ENCODE measurements at regions not wholly inside any gene's neighbourhood (a gene's known extent, or its start where the extent isn't known, plus 50 kb on each side); places are given as distances from the start of the nearest gene placed in this dataset.

DNA sequence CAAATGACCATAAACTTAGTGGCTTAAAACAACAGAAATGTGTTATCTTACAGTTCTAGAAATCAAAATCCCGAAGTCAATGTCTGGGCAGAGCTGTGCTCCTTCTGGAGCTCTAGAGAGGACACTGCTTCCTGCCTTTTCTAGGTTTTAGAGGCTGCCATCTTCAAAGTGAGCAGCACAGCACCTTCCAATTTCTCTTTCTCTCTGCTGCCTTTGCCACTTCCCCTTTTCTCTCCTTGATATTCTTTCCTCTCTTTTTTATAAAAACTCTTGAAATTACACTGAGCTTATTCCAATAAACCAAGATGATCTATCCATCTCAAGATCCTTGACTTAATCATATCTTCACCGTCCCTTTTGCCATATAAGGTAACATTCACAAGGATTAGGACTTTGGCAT lies 616.9 kb downstream of the PLPP3 start:
- TF ChIP-seq, protein P1, sequence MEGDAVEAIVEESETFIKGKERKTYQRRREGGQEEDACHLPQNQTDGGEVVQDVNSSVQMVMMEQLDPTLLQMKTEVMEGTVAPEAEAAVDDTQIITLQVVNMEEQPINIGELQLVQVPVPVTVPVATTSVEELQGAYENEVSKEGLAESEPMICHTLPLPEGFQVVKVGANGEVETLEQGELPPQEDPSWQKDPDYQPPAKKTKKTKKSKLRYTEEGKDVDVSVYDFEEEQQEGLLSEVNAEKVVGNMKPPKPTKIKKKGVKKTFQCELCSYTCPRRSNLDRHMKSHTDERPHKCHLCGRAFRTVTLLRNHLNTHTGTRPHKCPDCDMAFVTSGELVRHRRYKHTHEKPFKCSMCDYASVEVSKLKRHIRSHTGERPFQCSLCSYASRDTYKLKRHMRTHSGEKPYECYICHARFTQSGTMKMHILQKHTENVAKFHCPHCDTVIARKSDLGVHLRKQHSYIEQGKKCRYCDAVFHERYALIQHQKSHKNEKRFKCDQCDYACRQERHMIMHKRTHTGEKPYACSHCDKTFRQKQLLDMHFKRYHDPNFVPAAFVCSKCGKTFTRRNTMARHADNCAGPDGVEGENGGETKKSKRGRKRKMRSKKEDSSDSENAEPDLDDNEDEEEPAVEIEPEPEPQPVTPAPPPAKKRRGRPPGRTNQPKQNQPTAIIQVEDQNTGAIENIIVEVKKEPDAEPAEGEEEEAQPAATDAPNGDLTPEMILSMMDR (IDR thresholded peaks at IDR 0.05; ENCODE audit: insufficient read depth, low read length) = no peak
- TF ChIP-seq, protein P2, sequence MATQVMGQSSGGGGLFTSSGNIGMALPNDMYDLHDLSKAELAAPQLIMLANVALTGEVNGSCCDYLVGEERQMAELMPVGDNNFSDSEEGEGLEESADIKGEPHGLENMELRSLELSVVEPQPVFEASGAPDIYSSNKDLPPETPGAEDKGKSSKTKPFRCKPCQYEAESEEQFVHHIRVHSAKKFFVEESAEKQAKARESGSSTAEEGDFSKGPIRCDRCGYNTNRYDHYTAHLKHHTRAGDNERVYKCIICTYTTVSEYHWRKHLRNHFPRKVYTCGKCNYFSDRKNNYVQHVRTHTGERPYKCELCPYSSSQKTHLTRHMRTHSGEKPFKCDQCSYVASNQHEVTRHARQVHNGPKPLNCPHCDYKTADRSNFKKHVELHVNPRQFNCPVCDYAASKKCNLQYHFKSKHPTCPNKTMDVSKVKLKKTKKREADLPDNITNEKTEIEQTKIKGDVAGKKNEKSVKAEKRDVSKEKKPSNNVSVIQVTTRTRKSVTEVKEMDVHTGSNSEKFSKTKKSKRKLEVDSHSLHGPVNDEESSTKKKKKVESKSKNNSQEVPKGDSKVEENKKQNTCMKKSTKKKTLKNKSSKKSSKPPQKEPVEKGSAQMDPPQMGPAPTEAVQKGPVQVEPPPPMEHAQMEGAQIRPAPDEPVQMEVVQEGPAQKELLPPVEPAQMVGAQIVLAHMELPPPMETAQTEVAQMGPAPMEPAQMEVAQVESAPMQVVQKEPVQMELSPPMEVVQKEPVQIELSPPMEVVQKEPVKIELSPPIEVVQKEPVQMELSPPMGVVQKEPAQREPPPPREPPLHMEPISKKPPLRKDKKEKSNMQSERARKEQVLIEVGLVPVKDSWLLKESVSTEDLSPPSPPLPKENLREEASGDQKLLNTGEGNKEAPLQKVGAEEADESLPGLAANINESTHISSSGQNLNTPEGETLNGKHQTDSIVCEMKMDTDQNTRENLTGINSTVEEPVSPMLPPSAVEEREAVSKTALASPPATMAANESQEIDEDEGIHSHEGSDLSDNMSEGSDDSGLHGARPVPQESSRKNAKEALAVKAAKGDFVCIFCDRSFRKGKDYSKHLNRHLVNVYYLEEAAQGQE (IDR thresholded peaks at IDR 0.05; ENCODE audit: insufficient replicate concordance, low read depth) = no peak
- no peak for TF ChIP-seq GABPA (IDR thresholded peaks at IDR 0.05; ENCODE audit: low read depth)
